PC-9 (cell line): ENCODE measurements at regions not wholly inside any gene's neighbourhood (a gene's known extent, or its start where the extent isn't known, plus 50 kb on each side); places are given as distances from the start of the nearest gene placed in this dataset.
A peak's percentile ranks its signal among the peaks of the same experiment; 100 is the strongest.

Experiments used
- BruUV-seq: library from RNA; stranded (reverse); fragments of 400-500 nt; replicated peaks from 2 replicates; lab custom pipeline; 2021; lab: Mats Ljungman, UMichigan
- CTCF ChIA-PET: fragments of 300-600 bp; sonication (Branson Sonifier 250); formaldehyde crosslinking; loops from one replicate; lab custom pipeline; 2022; ENCODE audit warnings: antibody characterized with exemption; lab: Charles Lee
- POLR2A ChIA-PET: fragments of 300-600 bp; sonication (Branson Sonifier 250); formaldehyde crosslinking; loops from one replicate; lab custom pipeline; 2022; ENCODE audit warnings: antibody characterized with exemption; ENCODE audit not compliant: unreplicated experiment; lab: Charles Lee
- DNase-seq, 2 experiments: peaks; one replicate each; pipeline versions ENCODE4 v3.0.0 to v3.0.0-alpha.2; 2015 to 2022; ENCODE audit warnings: mixed read lengths in 1 of 2
- H2AFZ ChIP-seq: fragments of 200-600 bp; sonication (generic); 2 replicates; pipeline ENCODE4 v1.8.1; 2017; ENCODE audit warnings: antibody characterized with exemption
- H3F3A ChIP-seq: fragments of 200-600 bp; sonication (generic); 2 replicates; pipeline ENCODE4 v1.8.1; 2017; ENCODE audit warnings: antibody characterized with exemption, mild to moderate bottlenecking, low read depth; ENCODE audit not compliant: insufficient read depth
- H3K27ac ChIP-seq: fragments of 200-600 bp; sonication (generic); 2 replicates; pipeline ENCODE4 v1.6.1; 2016; ENCODE audit warnings: mixed run types
- H3K27me3 ChIP-seq: fragments of 200-600 bp; sonication (generic); 2 replicates; pipeline ENCODE4 v1.6.1; 2016; ENCODE audit warnings: low read depth, mixed run types; ENCODE audit not compliant: insufficient read depth
- H3K36me3 ChIP-seq: fragments of 200-600 bp; sonication (generic); 2 replicates; pipeline ENCODE4 v1.6.1; 2016; ENCODE audit warnings: low read depth, mixed run types
- H3K4me1 ChIP-seq: fragments of 200-600 bp; sonication (generic); replicated peaks from 2 replicates; pipeline ENCODE4 v1.6.1; 2016; ENCODE audit warnings: mixed run types; ENCODE audit not compliant: insufficient read depth
- H3K4me2 ChIP-seq: fragments of 200-600 bp; sonication (generic); 2 replicates; pipeline ENCODE4 v1.6.1; 2017; ENCODE audit warnings: mixed run types
- H3K4me3 ChIP-seq: fragments of 200-600 bp; sonication (generic); 2 replicates; pipeline ENCODE4 v1.6.1; 2016; ENCODE audit warnings: mixed run types
- H3K79me2 ChIP-seq: fragments of 200-600 bp; sonication (generic); 2 replicates; pipeline ENCODE4 v1.6.1; 2017; ENCODE audit warnings: low read depth, mixed run types
- H3K9me2 ChIP-seq: fragments of 200-600 bp; sonication (generic); 2 replicates; pipeline ENCODE4 v1.8.1; 2017; ENCODE audit warnings: mild to moderate bottlenecking; ENCODE audit not compliant: insufficient read depth
- H3K9me3 ChIP-seq: fragments of 200-600 bp; sonication (generic); 2 replicates; pipeline ENCODE4 v1.8.1; 2016; ENCODE audit warnings: low read depth; ENCODE audit not compliant: insufficient read depth
- H4K20me1 ChIP-seq: fragments of 200-600 bp; sonication (generic); 2 replicates; pipeline ENCODE4 v1.8.1; 2017; ENCODE audit not compliant: insufficient read depth
- CTCF ChIP-seq: fragments of 200-600 bp; sonication (generic); conservative IDR thresholded peaks from 2 replicates; pipeline ENCODE4 v1.6.1; 2017; ENCODE audit warnings: mixed run types, antibody characterized with exemption, mild to moderate bottlenecking, moderate library complexity
- EZH2 ChIP-seq: fragments of 200-600 bp; sonication (generic); IDR thresholded peaks from 2 replicates; pipeline ENCODE4 v1.8.0; 2017; ENCODE audit warnings: antibody characterized with exemption, low read depth
- intact Hi-C: fragments of 100-400 bp; cut with micrococcal nuclease; formaldehyde crosslinking; loops from one replicate; pipeline ENCODE4 v1.10.0; 2022; ENCODE audit not compliant: unreplicated experiment

GRCh38 chr13:44181931-44182330, 191.7 kb upstream of the SERP2 start:
- H3K4me2 ChIP-seq = no peak overlapping the region
- POLR2A ChIA-PET = interaction anchor here (0.6 kb wide), 1 partner anchor 149 kb away, joined by 3 read pairs; no protein-coding TSS in a partner anchor

GRCh38 chr13:44184740-44185139, 188.9 kb upstream of the SERP2 start:
- Histone ChIP-seq H3K9me2 (no peaks in the 10 kb centered on the region), H3K4me1 (peaks cover 24% of the 10 kb centered on the region), H3K4me3 (no peak overlapping the region), H2AFZ (no peak overlapping the region), H4K20me1 (no peaks in the 10 kb centered on the region), H3F3A (peaks cover 13% of the 10 kb centered on the region; the same call in 1 of the 2 replicates), H3K36me3 (no peaks in the 10 kb centered on the region), H3K9me3 (no peaks in the 10 kb centered on the region), H3K4me2 (no peak overlapping the region), H3K27me3 (no peaks in the 10 kb centered on the region), H3K27ac (no peak overlapping the region), H3K79me2 (no peaks in the 10 kb centered on the region)
- no peak for DNase-seq
- ChIA-PET CTCF (no interaction called here), POLR2A (no interaction called here)
- intact Hi-C loops = no loop called here
- no TSS peak for BruUV-seq
- TF ChIP-seq CTCF = no peak
- TF ChIP-seq EZH2 = no peak

More at GRCh38 chr13:44181931-44182330, 191.7 kb upstream of the SERP2 start:
- no peak for TF ChIP-seq CTCF
- no peak for TF ChIP-seq EZH2
- Histone ChIP-seq H3K79me2 (no peaks in the 10 kb centered on the region), H3K9me2 (no peaks in the 10 kb centered on the region), H3K27ac (no peak overlapping the region), H3K4me3 (no peak overlapping the region), H3K4me1 (peaks cover 7% of the 10 kb centered on the region), H4K20me1 (no peaks in the 10 kb centered on the region), H3K27me3 (no peaks in the 10 kb centered on the region), H2AFZ (no peak overlapping the region), H3K36me3 (no peaks in the 10 kb centered on the region), H3K9me3 (no peaks in the 10 kb centered on the region), H3F3A (no peaks in the 10 kb centered on the region)
- intact Hi-C loops = no loop called here
- no TSS peak for BruUV-seq
- DNase-seq = no peak
- CTCF ChIA-PET = no interaction called here

- BruUV-seq = no TSS peak
- no peaks in the 10 kb centered on the region for H4K20me1 ChIP-seq
- peaks cover 17% of the 10 kb centered on the region for H3K4me1 ChIP-seq
- H3F3A ChIP-seq = peaks cover 13% of the 10 kb centered on the region; the same call in 1 of the 2 replicates
- H3K4me2 ChIP-seq = peak overlapping the region; percentile 42
- H3K9me3 ChIP-seq = no peaks in the 10 kb centered on the region
- H3K36me3 ChIP-seq = no peaks in the 10 kb centered on the region
- DNase-seq = peak; percentile 46 to 80
- no peak for TF ChIP-seq CTCF
- TF ChIP-seq EZH2 = no peak
- H3K9me2 ChIP-seq = no peaks in the 10 kb centered on the region
- peak overlapping the region; percentile 88 for H3K27ac ChIP-seq
- H3K79me2 ChIP-seq = no peaks in the 10 kb centered on the region
- intact Hi-C loops = loop anchor here (1.0 kb wide), 1 partner anchor 44 kb away; no protein-coding TSS in a partner anchor
- H3K4me3 ChIP-seq = no peak overlapping the region
- POLR2A ChIA-PET = no interaction called here
- H3K27me3 ChIP-seq = no peaks in the 10 kb centered on the region
- H2AFZ ChIP-seq = no peak overlapping the region
- CTCF ChIA-PET = no interaction called here
These were observed 185.4 kb upstream of the SERP2 start for GRCh38 chr13:44188257-44188656.
